ENCODE measurements at regions not wholly inside any gene's neighbourhood (a gene's known extent, or its start where the extent isn't known, plus 50 kb on each side); places are given as distances from the start of the nearest gene placed in this dataset.
A peak's percentile ranks its signal among the peaks of the same experiment; 100 is the strongest.

GRCh38 chr7:79874797-79875196, 259.8 kb upstream of the GNAI1 start:
- DNase-seq: no peak
- H4K20me1 ChIP-seq (ENCODE audit: insufficient read depth): no peaks in the 10 kb centered on the region
- no peak overlapping the region for H3K4me2 ChIP-seq
- intact Hi-C loops (cut with micrococcal nuclease; ENCODE audit: unreplicated experiment): loop anchor here (10.0 kb wide), 1 partner anchor 580 kb away; no protein-coding TSS in a partner anchor
- 0 out of 2 replicates have a peak, but pooled peaks cover 5% of the 10 kb centered on the region for H3K27me3 ChIP-seq (ENCODE audit: insufficient read depth, low read depth)
- no peaks in the 10 kb centered on the region for H3K79me2 ChIP-seq (ENCODE audit: low read depth)
- no peak overlapping the region for H3K27ac ChIP-seq
- no peaks in the 10 kb centered on the region for H3K4me1 ChIP-seq (replicated peaks; ENCODE audit: insufficient read depth)
- H3K36me3 ChIP-seq (ENCODE audit: low read depth): no peaks in the 10 kb centered on the region
- no peak for TF ChIP-seq EZH2 (IDR thresholded peaks at IDR 0.05; ENCODE audit: low read depth)
- TF ChIP-seq, protein P1, sequence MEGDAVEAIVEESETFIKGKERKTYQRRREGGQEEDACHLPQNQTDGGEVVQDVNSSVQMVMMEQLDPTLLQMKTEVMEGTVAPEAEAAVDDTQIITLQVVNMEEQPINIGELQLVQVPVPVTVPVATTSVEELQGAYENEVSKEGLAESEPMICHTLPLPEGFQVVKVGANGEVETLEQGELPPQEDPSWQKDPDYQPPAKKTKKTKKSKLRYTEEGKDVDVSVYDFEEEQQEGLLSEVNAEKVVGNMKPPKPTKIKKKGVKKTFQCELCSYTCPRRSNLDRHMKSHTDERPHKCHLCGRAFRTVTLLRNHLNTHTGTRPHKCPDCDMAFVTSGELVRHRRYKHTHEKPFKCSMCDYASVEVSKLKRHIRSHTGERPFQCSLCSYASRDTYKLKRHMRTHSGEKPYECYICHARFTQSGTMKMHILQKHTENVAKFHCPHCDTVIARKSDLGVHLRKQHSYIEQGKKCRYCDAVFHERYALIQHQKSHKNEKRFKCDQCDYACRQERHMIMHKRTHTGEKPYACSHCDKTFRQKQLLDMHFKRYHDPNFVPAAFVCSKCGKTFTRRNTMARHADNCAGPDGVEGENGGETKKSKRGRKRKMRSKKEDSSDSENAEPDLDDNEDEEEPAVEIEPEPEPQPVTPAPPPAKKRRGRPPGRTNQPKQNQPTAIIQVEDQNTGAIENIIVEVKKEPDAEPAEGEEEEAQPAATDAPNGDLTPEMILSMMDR (conservative IDR thresholded peaks at IDR 0.05): no peak
- no peaks in the 10 kb centered on the region; the same call in 1 of the 2 replicates for H3F3A ChIP-seq (ENCODE audit: insufficient read depth, low read depth)
- H3K4me3 ChIP-seq: no peak overlapping the region
- ChIA-PET POLR2A (ENCODE audit: unreplicated experiment) (no interaction called here), CTCF (interaction anchor here (0.6 kb wide), 1 partner anchor 1272 kb away, joined by 8 read pairs; no protein-coding TSS in a partner anchor)
- H3K9me2 ChIP-seq (ENCODE audit: insufficient read depth): no peaks in the 10 kb centered on the region
- no peaks in the 10 kb centered on the region for H3K9me3 ChIP-seq (ENCODE audit: insufficient read depth, low read depth)
- H2AFZ ChIP-seq: no peak overlapping the region
- no TSS peak for BruUV-seq (replicated peaks)

DNA sequence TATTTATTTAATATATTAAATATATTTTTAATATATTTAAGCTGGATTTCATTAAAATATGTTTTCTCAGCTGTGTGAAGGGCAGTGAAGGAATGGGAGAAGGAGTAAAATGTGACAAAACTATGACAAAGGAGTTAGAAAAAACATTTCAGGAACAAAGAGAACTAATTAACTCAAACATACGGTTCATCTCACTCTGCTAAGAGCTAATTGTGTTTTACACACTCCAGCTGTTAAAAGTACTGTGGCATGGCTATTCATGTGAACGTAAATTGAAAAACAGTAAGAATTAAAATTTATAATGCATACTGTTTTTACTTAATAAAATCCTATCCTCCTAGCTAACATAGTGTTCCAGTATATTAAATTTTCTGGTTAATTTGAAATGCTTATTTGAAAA, 262.5 kb upstream of the GNAI1 start:
- Histone ChIP-seq H3K4me3 (no peak overlapping the region), H3K36me3 (ENCODE audit: low read depth) (no peaks in the 10 kb centered on the region), H3K4me1 (replicated peaks; ENCODE audit: insufficient read depth) (no peaks in the 10 kb centered on the region), H3K9me3 (ENCODE audit: insufficient read depth, low read depth) (no peaks in the 10 kb centered on the region), H3K27ac (no peak overlapping the region), H2AFZ (no peak overlapping the region), H3K4me2 (no peak overlapping the region), H3K27me3 (ENCODE audit: insufficient read depth, low read depth) (no peaks in the 10 kb centered on the region), H3K79me2 (ENCODE audit: low read depth) (no peaks in the 10 kb centered on the region), H4K20me1 (ENCODE audit: insufficient read depth) (no peaks in the 10 kb centered on the region), H3K9me2 (ENCODE audit: insufficient read depth) (no peaks in the 10 kb centered on the region), H3F3A (ENCODE audit: insufficient read depth, low read depth) (no peaks in the 10 kb centered on the region; the same call in 1 of the 2 replicates)
- ChIA-PET POLR2A (ENCODE audit: unreplicated experiment) (interaction anchor here (0.7 kb wide), 1 partner anchor 168 kb away, joined by 5 read pairs; no protein-coding TSS in a partner anchor), CTCF (no interaction called here)
- DNase-seq: no peak
- intact Hi-C loops (cut with micrococcal nuclease; ENCODE audit: unreplicated experiment): loop anchor here (10.0 kb wide), 1 partner anchor 577 kb away; no protein-coding TSS in a partner anchor
- TF ChIP-seq, protein P1 (conservative IDR thresholded peaks at IDR 0.05): no peak
- TF ChIP-seq EZH2 (IDR thresholded peaks at IDR 0.05; ENCODE audit: low read depth): no peak
- BruUV-seq (replicated peaks): no TSS peak

DNA sequence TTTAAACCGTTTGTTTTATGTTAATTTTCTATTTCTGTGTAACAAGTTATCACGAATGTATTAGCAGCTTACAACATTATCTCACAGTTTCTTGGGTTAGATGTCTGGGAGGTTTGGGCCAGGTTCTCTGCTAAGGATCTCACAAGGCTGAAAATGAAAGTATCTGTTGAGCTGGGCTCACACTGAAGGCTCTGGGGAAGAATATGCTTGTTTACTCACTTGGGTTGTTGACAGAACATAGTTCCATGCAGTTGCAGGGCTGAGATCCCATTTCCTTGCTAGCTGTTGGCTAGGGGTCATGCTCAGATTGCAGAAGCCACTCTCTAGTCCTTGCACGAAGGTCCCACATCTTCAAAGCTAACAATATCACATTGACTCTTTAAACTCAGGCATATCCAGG, 266.6 kb upstream of the GNAI1 start:
- H3K4me1 ChIP-seq (replicated peaks; ENCODE audit: insufficient read depth): no peaks in the 10 kb centered on the region
- TF ChIP-seq, protein P1 (conservative IDR thresholded peaks at IDR 0.05): no peak
- no peak for TF ChIP-seq EZH2 (IDR thresholded peaks at IDR 0.05; ENCODE audit: low read depth)
- ChIA-PET CTCF (no interaction called here), POLR2A (ENCODE audit: unreplicated experiment) (no interaction called here)
- no peaks in the 10 kb centered on the region for H3K79me2 ChIP-seq (ENCODE audit: low read depth)
- H3K27ac ChIP-seq: no peak overlapping the region
- H3K27me3 ChIP-seq (ENCODE audit: insufficient read depth, low read depth): no peaks in the 10 kb centered on the region
- no peaks in the 10 kb centered on the region for H4K20me1 ChIP-seq (ENCODE audit: insufficient read depth)
- intact Hi-C loops (cut with micrococcal nuclease; ENCODE audit: unreplicated experiment): no loop called here
- H3K9me3 ChIP-seq (ENCODE audit: insufficient read depth, low read depth): no peaks in the 10 kb centered on the region
- no peak overlapping the region for H3K4me3 ChIP-seq
- peak overlapping the region; percentile 29 for H3K4me2 ChIP-seq
- no peaks in the 10 kb centered on the region for H3K36me3 ChIP-seq (ENCODE audit: low read depth)
- BruUV-seq (replicated peaks): no TSS peak
- H3F3A ChIP-seq (ENCODE audit: insufficient read depth, low read depth): no peaks in the 10 kb centered on the region
- no peaks in the 10 kb centered on the region for H3K9me2 ChIP-seq (ENCODE audit: insufficient read depth)
- no peak for DNase-seq
- H2AFZ ChIP-seq: peak overlapping the region; percentile 74
